ENCODE measurements at regions not wholly inside any gene's neighbourhood (a gene's known extent, or its start where the extent isn't known, plus 50 kb on each side); places are given as distances from the start of the nearest gene placed in this dataset.

DNA sequence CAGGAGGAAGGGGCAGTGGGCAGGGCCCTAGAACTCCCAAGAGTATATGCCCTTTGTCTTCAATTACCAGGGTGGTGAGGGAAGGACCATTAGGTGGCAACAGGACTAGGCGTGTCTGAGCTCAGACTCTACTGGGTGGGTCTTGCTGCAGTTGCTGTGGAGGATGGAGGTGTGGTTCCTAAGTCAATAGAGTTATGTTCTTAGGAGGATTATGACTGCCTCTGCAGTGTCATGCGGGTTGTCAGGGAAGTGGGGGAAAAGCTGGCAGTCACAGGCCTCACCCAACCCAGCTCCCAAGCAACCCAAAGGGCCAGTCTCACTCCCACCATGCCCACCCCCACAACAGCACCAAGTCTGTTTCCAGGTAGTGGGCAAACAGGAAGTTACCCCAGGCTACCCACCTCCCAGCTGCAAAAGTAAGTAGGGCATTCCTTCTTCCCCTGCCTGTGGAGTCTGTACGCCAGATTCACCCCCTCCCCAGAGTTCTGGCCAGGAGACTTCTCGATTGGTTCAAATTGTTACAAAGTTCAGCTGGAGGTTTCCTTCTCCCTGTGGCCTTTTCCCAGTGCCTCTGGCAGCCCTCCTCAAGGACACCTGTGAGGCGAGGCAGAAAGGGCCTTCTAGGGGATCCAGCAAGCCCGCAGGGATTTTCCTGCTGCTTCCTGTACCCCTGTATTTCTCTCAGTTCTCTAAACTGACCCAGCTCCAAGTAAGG is 145.3 kb downstream of the HINT1 start:
- no peak for TF ChIP-seq EZH2 (IDR thresholded peaks at IDR 0.05; ENCODE audit: low read depth)
- TF ChIP-seq, protein P1, sequence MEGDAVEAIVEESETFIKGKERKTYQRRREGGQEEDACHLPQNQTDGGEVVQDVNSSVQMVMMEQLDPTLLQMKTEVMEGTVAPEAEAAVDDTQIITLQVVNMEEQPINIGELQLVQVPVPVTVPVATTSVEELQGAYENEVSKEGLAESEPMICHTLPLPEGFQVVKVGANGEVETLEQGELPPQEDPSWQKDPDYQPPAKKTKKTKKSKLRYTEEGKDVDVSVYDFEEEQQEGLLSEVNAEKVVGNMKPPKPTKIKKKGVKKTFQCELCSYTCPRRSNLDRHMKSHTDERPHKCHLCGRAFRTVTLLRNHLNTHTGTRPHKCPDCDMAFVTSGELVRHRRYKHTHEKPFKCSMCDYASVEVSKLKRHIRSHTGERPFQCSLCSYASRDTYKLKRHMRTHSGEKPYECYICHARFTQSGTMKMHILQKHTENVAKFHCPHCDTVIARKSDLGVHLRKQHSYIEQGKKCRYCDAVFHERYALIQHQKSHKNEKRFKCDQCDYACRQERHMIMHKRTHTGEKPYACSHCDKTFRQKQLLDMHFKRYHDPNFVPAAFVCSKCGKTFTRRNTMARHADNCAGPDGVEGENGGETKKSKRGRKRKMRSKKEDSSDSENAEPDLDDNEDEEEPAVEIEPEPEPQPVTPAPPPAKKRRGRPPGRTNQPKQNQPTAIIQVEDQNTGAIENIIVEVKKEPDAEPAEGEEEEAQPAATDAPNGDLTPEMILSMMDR (conservative IDR thresholded peaks at IDR 0.05), result no peak
- H3K27ac ChIP-seq, result no peak overlapping the region
- H3K79me2 ChIP-seq (ENCODE audit: low read depth), result no peaks in the 10 kb centered on the region
- H3K36me3 ChIP-seq (ENCODE audit: low read depth), result no peaks in the 10 kb centered on the region
- H3K4me3 ChIP-seq, result no peak overlapping the region
- no TSS peak for BruUV-seq (replicated peaks)
- ChIA-PET CTCF (no interaction called here), POLR2A (ENCODE audit: unreplicated experiment) (no interaction called here)
- no peaks in the 10 kb centered on the region for H3F3A ChIP-seq (ENCODE audit: insufficient read depth, low read depth)
- no peak for DNase-seq
- H3K9me3 ChIP-seq (ENCODE audit: insufficient read depth, low read depth), result no peaks in the 10 kb centered on the region
- no peaks in the 10 kb centered on the region for H3K9me2 ChIP-seq (ENCODE audit: insufficient read depth)
- no peak overlapping the region for H2AFZ ChIP-seq
- H3K27me3 ChIP-seq (ENCODE audit: insufficient read depth, low read depth), result no peaks in the 10 kb centered on the region; the same call in 1 of the 2 replicates
- H3K4me2 ChIP-seq, result no peak overlapping the region
- no peaks in the 10 kb centered on the region for H4K20me1 ChIP-seq (ENCODE audit: insufficient read depth)
- intact Hi-C loops (cut with micrococcal nuclease; ENCODE audit: unreplicated experiment), result no loop called here
- H3K4me1 ChIP-seq (replicated peaks; ENCODE audit: insufficient read depth), result no peaks in the 10 kb centered on the region

DNA sequence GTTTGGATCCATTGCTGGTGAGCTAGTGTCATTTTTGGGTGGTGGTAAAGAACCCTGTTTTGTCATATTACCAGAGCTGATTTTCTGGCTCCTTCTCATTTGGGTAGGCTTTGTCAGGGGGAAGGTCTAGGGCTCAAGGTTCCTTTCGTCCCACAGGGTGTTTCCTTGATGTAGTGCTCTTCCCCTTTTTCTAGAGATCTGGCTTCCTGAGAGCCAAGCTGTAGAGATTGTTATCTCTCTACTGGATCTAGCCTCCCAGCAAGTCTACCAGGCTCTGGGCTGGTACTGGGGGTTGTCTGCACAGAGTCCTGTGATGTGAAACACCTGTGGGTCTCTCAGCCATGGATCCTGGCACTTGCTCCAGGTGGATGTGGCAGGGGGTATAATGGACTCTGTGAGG is 145.9 kb downstream of the HINT1 start:
- no peaks in the 10 kb centered on the region for H3F3A ChIP-seq (ENCODE audit: insufficient read depth, low read depth)
- no peak overlapping the region for H2AFZ ChIP-seq
- intact Hi-C loops (cut with micrococcal nuclease; ENCODE audit: unreplicated experiment), result no loop called here
- CTCF ChIA-PET, result no interaction called here
- H3K27ac ChIP-seq, result no peak overlapping the region
- H3K4me1 ChIP-seq (replicated peaks; ENCODE audit: insufficient read depth), result no peaks in the 10 kb centered on the region
- H3K9me3 ChIP-seq (ENCODE audit: insufficient read depth, low read depth), result no peaks in the 10 kb centered on the region
- no peaks in the 10 kb centered on the region for H3K79me2 ChIP-seq (ENCODE audit: low read depth)
- no TSS peak for BruUV-seq (replicated peaks)
- no peaks in the 10 kb centered on the region for H4K20me1 ChIP-seq (ENCODE audit: insufficient read depth)
- DNase-seq, result no peak
- no peaks in the 10 kb centered on the region for H3K36me3 ChIP-seq (ENCODE audit: low read depth)
- H3K9me2 ChIP-seq (ENCODE audit: insufficient read depth), result no peaks in the 10 kb centered on the region
- TF ChIP-seq, protein P1 (conservative IDR thresholded peaks at IDR 0.05), result no peak
- no peak for TF ChIP-seq EZH2 (IDR thresholded peaks at IDR 0.05; ENCODE audit: low read depth)
- H3K4me2 ChIP-seq, result no peak overlapping the region
- no peak overlapping the region for H3K4me3 ChIP-seq
- POLR2A ChIA-PET (ENCODE audit: unreplicated experiment), result no interaction called here
- no peaks in the 10 kb centered on the region; the same call in 1 of the 2 replicates for H3K27me3 ChIP-seq (ENCODE audit: insufficient read depth, low read depth)

DNA sequence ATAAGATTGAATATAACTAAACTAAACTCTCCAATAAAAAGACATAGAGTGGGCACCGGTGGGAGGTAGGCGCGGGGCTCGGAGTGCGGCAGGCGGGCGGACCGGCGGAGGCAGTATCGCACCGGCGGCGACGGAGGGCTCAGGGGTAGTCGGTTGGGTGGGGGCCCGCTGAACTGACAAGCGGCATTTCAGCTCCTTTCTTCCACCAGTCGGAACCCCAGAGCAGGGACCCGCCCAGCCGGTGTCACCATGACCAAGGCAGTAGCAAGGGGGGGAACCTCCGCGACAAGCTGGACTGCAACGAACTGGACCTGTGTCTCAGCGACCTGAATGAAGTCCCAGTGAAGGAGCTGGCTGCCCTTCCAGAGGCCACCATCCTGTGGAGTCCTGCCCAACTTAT is 156.7 kb downstream of the HINT1 start:
- H3K9me2 ChIP-seq (ENCODE audit: insufficient read depth), result no peaks in the 10 kb centered on the region
- H3K36me3 ChIP-seq (ENCODE audit: low read depth), result no peaks in the 10 kb centered on the region
- no TSS peak for BruUV-seq (replicated peaks)
- no peak overlapping the region for H3K4me2 ChIP-seq
- H3K9me3 ChIP-seq (ENCODE audit: insufficient read depth, low read depth), result no peaks in the 10 kb centered on the region
- intact Hi-C loops (cut with micrococcal nuclease; ENCODE audit: unreplicated experiment), result no loop called here
- no peaks in the 10 kb centered on the region for H3F3A ChIP-seq (ENCODE audit: insufficient read depth, low read depth)
- H3K27ac ChIP-seq, result no peak overlapping the region
- H3K4me3 ChIP-seq, result no peak overlapping the region
- POLR2A ChIA-PET (ENCODE audit: unreplicated experiment), result no interaction called here
- no peak for TF ChIP-seq EZH2 (IDR thresholded peaks at IDR 0.05; ENCODE audit: low read depth)
- TF ChIP-seq, protein P1 (conservative IDR thresholded peaks at IDR 0.05), result no peak
- DNase-seq, result no peak
- H2AFZ ChIP-seq, result no peak overlapping the region
- H3K79me2 ChIP-seq (ENCODE audit: low read depth), result no peaks in the 10 kb centered on the region
- H3K4me1 ChIP-seq (replicated peaks; ENCODE audit: insufficient read depth), result no peaks in the 10 kb centered on the region
- H3K27me3 ChIP-seq (ENCODE audit: insufficient read depth, low read depth), result no peaks in the 10 kb centered on the region
- CTCF ChIA-PET, result no interaction called here
- H4K20me1 ChIP-seq (ENCODE audit: insufficient read depth), result no peaks in the 10 kb centered on the region
